MCF 10A (cell line): ENCODE measurements at regions not wholly inside any gene's neighbourhood (a gene's known extent, or its start where the extent isn't known, plus 50 kb on each side); places are given as distances from the start of the nearest gene placed in this dataset.

Experiments
- BruUV-seq: library from RNA; stranded (reverse); fragments of 400-500 nt; replicated peaks from 2 replicates; lab custom pipeline; 2021; lab: Mats Ljungman, UMichigan
- CTCF ChIA-PET: fragments of 300-600 bp; sonication (Branson Sonifier 250); formaldehyde crosslinking; extraction: SDS; loops from one replicate; lab custom pipeline; 2021; ENCODE audit warnings: antibody characterized with exemption, inconsistent platforms; lab: Yijun Ruan, JAX
- POLR2A ChIA-PET: fragments of 300-600, 350-650 bp; sonication (Branson Sonifier 250); formaldehyde crosslinking; extraction: SDS; loops from one replicate; lab custom pipeline; 2020; ENCODE audit warnings: antibody characterized with exemption, inconsistent platforms; lab: Yijun Ruan, JAX
- DNase-seq: peaks from one replicate; pipeline ENCODE4 v3.0.0-alpha.2; 2018; ENCODE audit not compliant: unreplicated experiment
- H3K27ac Mint-ChIP-seq: one replicate; pipeline ENCODE4 v1.8.0; 2022; ENCODE audit warnings: mild to moderate bottlenecking, low read depth, mixed read lengths; ENCODE audit not compliant: unreplicated experiment
- H3K27me3 Mint-ChIP-seq: one replicate; pipeline ENCODE4 v1.8.0; 2022; ENCODE audit warnings: mixed read lengths; ENCODE audit not compliant: insufficient read depth, unreplicated experiment
- H3K36me3 Mint-ChIP-seq: one replicate; pipeline ENCODE4 v1.8.0; 2022; ENCODE audit warnings: mild to moderate bottlenecking, moderate library complexity, mixed read lengths; ENCODE audit not compliant: insufficient read depth, unreplicated experiment
- H3K4me1 Mint-ChIP-seq: one replicate; pipeline ENCODE4 v1.8.0; 2022; ENCODE audit warnings: mixed read lengths; ENCODE audit not compliant: insufficient read depth, unreplicated experiment
- H3K4me3 Mint-ChIP-seq: one replicate; pipeline ENCODE4 v1.8.0; 2022; ENCODE audit warnings: mild to moderate bottlenecking, moderate library complexity, mixed read lengths; ENCODE audit not compliant: unreplicated experiment
- H3K9me3 Mint-ChIP-seq: one replicate; pipeline ENCODE4 v1.8.0; 2022; ENCODE audit warnings: mixed read lengths; ENCODE audit not compliant: unreplicated experiment
- intact Hi-C: fragments of 100-400 bp; cut with micrococcal nuclease; formaldehyde crosslinking; loops from 2 replicates; pipeline ENCODE4 v1.14.1; 2022
- TF ChIP-seq, protein P1 (sequence below): fragments of 200-600 bp; IDR thresholded peaks from one replicate; pipeline ENCODE4 v1.8.0; 2022; ENCODE audit warnings: antibody characterized with exemption, mild to moderate bottlenecking; ENCODE audit not compliant: unreplicated experiment

DNA sequence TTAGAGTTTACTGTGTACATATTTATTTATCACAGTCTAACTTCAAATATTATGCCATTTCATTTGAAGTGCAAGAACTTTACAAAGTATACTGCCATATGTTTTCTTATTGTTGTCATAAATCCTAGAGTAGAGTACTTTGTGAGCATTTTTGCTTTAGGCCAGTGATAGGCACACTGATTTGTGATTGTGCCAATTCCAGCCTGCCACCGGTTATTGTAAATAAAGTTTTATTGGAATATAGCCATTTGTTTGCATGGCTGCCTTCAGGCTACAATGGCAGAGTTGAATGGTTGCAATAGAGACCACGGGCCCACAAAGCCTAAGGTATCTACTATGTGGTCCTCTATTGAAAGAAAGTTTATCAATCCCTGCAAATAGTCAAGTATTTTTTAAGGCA lies 175.8 kb upstream of the GALNT2 start:
- ChIA-PET POLR2A (no interaction called here), CTCF (interaction anchor here (1.1 kb wide), 1 partner anchor 47 kb away, joined by 3 read pairs; no protein-coding TSS in a partner anchor)
- DNase-seq, result no peak
- Mint-ChIP-seq H3K27ac (no peak overlapping the region), H3K36me3 (no peaks in the 10 kb centered on the region), H3K4me1 (peaks cover 29% of the 10 kb centered on the region), H3K9me3 (no peaks in the 10 kb centered on the region), H3K4me3 (no peak overlapping the region), H3K27me3 (no peaks in the 10 kb centered on the region)
- intact Hi-C loops, result no loop called here
- TF ChIP-seq, protein P1, sequence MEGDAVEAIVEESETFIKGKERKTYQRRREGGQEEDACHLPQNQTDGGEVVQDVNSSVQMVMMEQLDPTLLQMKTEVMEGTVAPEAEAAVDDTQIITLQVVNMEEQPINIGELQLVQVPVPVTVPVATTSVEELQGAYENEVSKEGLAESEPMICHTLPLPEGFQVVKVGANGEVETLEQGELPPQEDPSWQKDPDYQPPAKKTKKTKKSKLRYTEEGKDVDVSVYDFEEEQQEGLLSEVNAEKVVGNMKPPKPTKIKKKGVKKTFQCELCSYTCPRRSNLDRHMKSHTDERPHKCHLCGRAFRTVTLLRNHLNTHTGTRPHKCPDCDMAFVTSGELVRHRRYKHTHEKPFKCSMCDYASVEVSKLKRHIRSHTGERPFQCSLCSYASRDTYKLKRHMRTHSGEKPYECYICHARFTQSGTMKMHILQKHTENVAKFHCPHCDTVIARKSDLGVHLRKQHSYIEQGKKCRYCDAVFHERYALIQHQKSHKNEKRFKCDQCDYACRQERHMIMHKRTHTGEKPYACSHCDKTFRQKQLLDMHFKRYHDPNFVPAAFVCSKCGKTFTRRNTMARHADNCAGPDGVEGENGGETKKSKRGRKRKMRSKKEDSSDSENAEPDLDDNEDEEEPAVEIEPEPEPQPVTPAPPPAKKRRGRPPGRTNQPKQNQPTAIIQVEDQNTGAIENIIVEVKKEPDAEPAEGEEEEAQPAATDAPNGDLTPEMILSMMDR, result no peak
- BruUV-seq, result no TSS peak

DNA sequence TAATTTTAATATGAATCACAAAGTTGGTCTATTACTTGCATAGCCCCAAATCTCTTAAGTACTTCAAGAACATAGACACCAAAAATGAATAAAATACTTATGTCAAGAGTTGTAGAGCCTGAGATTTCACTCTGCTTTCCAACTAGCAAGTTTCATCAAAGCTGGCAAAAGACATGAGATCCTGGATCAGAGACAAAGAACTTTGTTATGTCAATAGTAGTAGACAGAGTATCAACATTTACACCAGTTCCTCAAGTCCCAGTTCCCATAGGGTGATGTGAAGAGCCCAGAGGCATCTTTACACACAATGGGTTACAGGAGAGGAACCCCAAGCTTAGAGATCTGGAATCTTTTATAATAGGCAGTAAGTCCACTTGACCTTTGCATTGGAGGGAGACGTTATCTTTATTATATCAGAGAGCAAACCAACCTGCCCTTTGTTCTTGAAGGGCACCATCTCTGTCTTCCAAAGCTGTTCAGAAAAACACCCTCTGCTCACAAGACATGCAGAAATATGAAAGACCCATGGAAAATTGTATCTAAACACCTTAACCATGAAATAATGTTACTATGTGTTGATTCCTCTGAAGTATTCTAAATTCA lies 174.4 kb upstream of the GALNT2 start:
- Mint-ChIP-seq H3K27me3 (no peaks in the 10 kb centered on the region), H3K4me3 (no peak overlapping the region), H3K4me1 (peaks cover 20% of the 10 kb centered on the region), H3K27ac (no peak overlapping the region), H3K9me3 (no peaks in the 10 kb centered on the region), H3K36me3 (no peaks in the 10 kb centered on the region)
- BruUV-seq, result no TSS peak
- ChIA-PET CTCF (no interaction called here), POLR2A (interaction anchor here (0.6 to 2.3 kb wide), 2 partner anchors 10 to 138 kb away, joined by 3 to 7 read pairs; no protein-coding TSS in a partner anchor)
- intact Hi-C loops, result no loop called here
- DNase-seq, result no peak
- TF ChIP-seq, protein P1, result no peak

DNA sequence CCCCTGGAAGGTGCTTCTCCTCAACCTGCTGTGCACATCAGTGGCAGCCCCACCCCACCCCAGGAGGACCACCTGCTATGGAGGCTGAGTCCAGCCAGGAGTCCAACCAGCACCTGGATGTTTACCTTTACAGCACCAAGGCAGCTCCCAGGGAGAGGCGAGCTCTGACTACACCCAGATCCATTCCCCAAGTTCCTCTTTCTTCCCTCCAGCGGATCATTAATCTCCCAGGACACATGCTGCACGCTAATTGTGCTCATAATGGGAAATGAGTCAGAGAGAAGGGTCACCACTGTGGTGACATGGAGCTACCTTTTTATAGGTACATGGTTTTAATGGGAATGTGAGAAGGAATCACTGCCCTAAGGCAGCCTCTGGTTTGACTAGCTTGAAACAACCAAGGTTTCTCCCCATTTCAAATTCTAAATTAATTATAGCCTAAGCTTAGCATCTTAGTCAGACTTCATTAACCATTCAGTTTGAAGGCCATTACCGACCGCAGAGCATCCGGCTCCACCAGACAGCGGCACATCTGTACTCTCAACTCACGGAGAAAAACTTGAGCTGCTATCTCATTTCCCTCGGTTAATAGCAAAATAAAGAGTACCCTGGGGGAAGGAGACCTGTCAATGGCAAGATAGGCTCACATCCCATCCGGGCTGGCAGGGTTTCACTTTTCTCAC lies 173.1 kb upstream of the GALNT2 start:
- intact Hi-C loops, result no loop called here
- Mint-ChIP-seq H3K27me3 (no peaks in the 10 kb centered on the region), H3K27ac (no peak overlapping the region), H3K4me3 (no peak overlapping the region), H3K4me1 (peaks cover 9% of the 10 kb centered on the region), H3K9me3 (no peaks in the 10 kb centered on the region), H3K36me3 (no peaks in the 10 kb centered on the region)
- ChIA-PET CTCF (interaction anchor here (0.5 to 1.1 kb wide), 3 partner anchors 13 to 259 kb away, joined by 3 to 5 read pairs (median 3); no protein-coding TSS in a partner anchor), POLR2A (interaction anchor here (0.7 to 2.3 kb wide), 4 partner anchors 8 to 191 kb away, joined by 3 to 7 read pairs (median 4); no protein-coding TSS in a partner anchor)
- peak; percentile 30 for DNase-seq
- BruUV-seq, result no TSS peak
- TF ChIP-seq, protein P1, result no peak

DNA sequence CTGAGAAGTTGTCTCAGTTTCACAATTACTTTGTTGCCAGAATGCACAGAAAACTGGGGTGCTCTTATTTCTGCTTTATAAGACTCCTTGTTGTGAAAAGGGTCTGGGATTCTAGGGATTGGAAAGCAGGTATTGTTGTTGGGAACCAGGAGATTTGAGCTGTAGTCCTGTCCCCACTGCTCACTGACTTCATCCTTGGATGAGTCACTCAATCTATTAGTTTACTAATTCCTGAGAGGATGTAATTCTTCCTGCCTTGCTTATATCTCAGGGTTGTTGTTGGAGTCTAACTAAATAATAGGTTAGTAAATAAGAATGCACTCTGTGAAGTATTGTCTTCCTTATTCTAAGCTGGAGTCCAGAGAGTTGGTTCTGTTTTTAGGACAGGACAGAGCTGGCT lies 172.5 kb upstream of the GALNT2 start:
- Mint-ChIP-seq H3K36me3 (no peaks in the 10 kb centered on the region), H3K27ac (no peak overlapping the region), H3K9me3 (no peaks in the 10 kb centered on the region), H3K4me1 (peaks cover 5% of the 10 kb centered on the region), H3K4me3 (no peak overlapping the region), H3K27me3 (no peaks in the 10 kb centered on the region)
- ChIA-PET CTCF (interaction anchor here (0.6 to 1.5 kb wide), 6 partner anchors 13 to 192 kb away, joined by 3 read pairs; no protein-coding TSS in a partner anchor), POLR2A (interaction anchor here (0.6 to 2.3 kb wide), 6 partner anchors 8 to 190 kb away, joined by 3 to 7 read pairs (median 4); no protein-coding TSS in a partner anchor)
- DNase-seq, result peak; percentile 26
- intact Hi-C loops, result no loop called here
- TF ChIP-seq, protein P1, result no peak
- BruUV-seq, result no TSS peak
